ENCODE measurements at regions not wholly inside any gene's neighbourhood (a gene's known extent, or its start where the extent isn't known, plus 50 kb on each side); places are given as distances from the start of the nearest gene placed in this dataset.

- H3K4me2 ChIP-seq (ENCODE audit: control insufficient read depth, insufficient read depth): no peak overlapping the region
- H3K9ac ChIP-seq (ENCODE audit: control insufficient read depth, insufficient read depth, low read length): no peak overlapping the region
- ATAC-seq: no peak
- ChIA-PET SMC1A (ENCODE audit: uncharacterized antibody, unreplicated experiment) (no interaction called here), POLR2A (no interaction called here), RAD21 (ENCODE audit: unreplicated experiment) (no interaction called here), CTCF (no interaction called here)
- in situ Hi-C loops (cut with MboI) (no loop called here), intact Hi-C loops (cut with micrococcal nuclease; ENCODE audit: unreplicated experiment) (no loop called here)
- H4K20me1 ChIP-seq (ENCODE audit: control insufficient read depth, insufficient read depth): no peaks in the 10 kb centered on the region
- H3K4me1 ChIP-seq (ENCODE audit: control insufficient read depth, insufficient read depth, low read length): no peaks in the 10 kb centered on the region
- no peaks in the 10 kb centered on the region for H3K36me3 ChIP-seq (ENCODE audit: control insufficient read depth in 2 of 2, insufficient read depth in 2 of 2, low read length in 1 of 2)
- no peak overlapping the region for H2AFZ ChIP-seq (ENCODE audit: control insufficient read depth, low read depth, low read length)
- no peak for DNase-seq (ENCODE audit: low read depth, low spot score)
- FAIRE-seq: no peak
- TF ChIP-seq EZH2 (IDR thresholded peaks at IDR 0.05; ENCODE audit: borderline replicate concordance, control insufficient read depth, low read depth, low read length) (no peak), TCF3 (IDR thresholded peaks at IDR 0.05; ENCODE audit: borderline replicate concordance, insufficient read depth, low read depth, low read length) (no peak), ZNF24 (IDR thresholded peaks at IDR 0.05) (no peak), MTA3 (IDR thresholded peaks at IDR 0.05; ENCODE audit: borderline replicate concordance, low read length) (no peak), ZNF687 (IDR thresholded peaks at IDR 0.05) (no peak), RBBP5 (conservative IDR thresholded peaks at IDR 0.05) (no peak), NKRF (conservative IDR thresholded peaks at IDR 0.05) (no peak), IKZF1 (conservative IDR thresholded peaks at IDR 0.05) (no peak)
- H3K27ac ChIP-seq (ENCODE audit: control insufficient read depth, insufficient read depth): no peak overlapping the region
- WGBS (ENCODE audit: insufficient coverage, insufficient replicate concordance, low lambda C conversion rate, missing lambda C conversion rate): 28% methylated on average over 17 of the region's 17 CpGs
- H3K27me3 ChIP-seq (replicated peaks in 1 of 2; ENCODE audit: control insufficient read depth in 2 of 2, insufficient read depth in 2 of 2, low read length in 1 of 2): no peaks in the 10 kb centered on the region
- H3K79me2 ChIP-seq (ENCODE audit: control insufficient read depth, insufficient read depth, low read length): no peaks in the 10 kb centered on the region
- H3K4me3 ChIP-seq: no peak overlapping the region
- no peaks in the 10 kb centered on the region for H3K9me3 ChIP-seq (replicated peaks; ENCODE audit: control insufficient read depth, insufficient read depth, low read length)
- no TSS peak for BruUV-seq (replicated peaks)
Measured at GRCh38 chr1:242689378-242689777, 164.9 kb upstream of the PLD5 start.

Data from GM12878 (cell line).